ENCODE measurements at regions not wholly inside any gene's neighbourhood (a gene's known extent, or its start where the extent isn't known, plus 50 kb on each side); places are given as distances from the start of the nearest gene placed in this dataset.

GRCh38 chr5:174177531-174177930 lies 132.0 kb downstream of the NSG2 start:
- H3K27ac ChIP-seq (ENCODE audit: insufficient read depth, low read depth, low read length): no peak overlapping the region
- intact Hi-C loops (cut with micrococcal nuclease) (no loop called here), dilution Hi-C loops (cut with MboI; ENCODE audit: extremely low pct_ligation_motif_present, low sequenced_read_pairs) (no loop called here)
- no peak overlapping the region for H3K4me3 ChIP-seq (replicated peaks in 1 of 3; ENCODE audit: insufficient read depth in 1 of 3, low read depth in 1 of 3, low read length in 3 of 3)
- TF ChIP-seq POLR2A (IDR thresholded peaks at IDR 0.05; ENCODE audit: low read depth, low read length) (no peak), POLR2AphosphoS5 (IDR thresholded peaks at IDR 0.05; ENCODE audit: insufficient read depth, low read depth, low read length) (no peak), CTCF (IDR thresholded peaks at IDR 0.05; ENCODE audit: extremely low read depth in 1 of 2, insufficient read depth in 1 of 2, low read depth in 1 of 2, low read length in 2 of 2) (no peak), JUN (IDR thresholded peaks at IDR 0.05; ENCODE audit: borderline replicate concordance, insufficient read depth, insufficient read length, low read depth) (no peak), FOS (IDR thresholded peaks at IDR 0.05; ENCODE audit: borderline replicate concordance, insufficient read depth, low read length) (no peak), MYC (IDR thresholded peaks at IDR 0.05; ENCODE audit: low read depth, low read length) (no peak), GATA2 (IDR thresholded peaks at IDR 0.05; ENCODE audit: insufficient read depth, insufficient read length, low read depth, low read length) (no peak), EZH2 (IDR thresholded peaks at IDR 0.05; ENCODE audit: borderline replicate concordance, low read depth, low read length, severe bottlenecking) (no peak), MAX (IDR thresholded peaks at IDR 0.05; ENCODE audit: insufficient read depth, insufficient read length) (no peak)
- no peak for DNase-seq (ENCODE audit: low read depth, low spot score)
- H4K20me1 ChIP-seq (replicated peaks; ENCODE audit: control insufficient read depth, extremely low read depth, insufficient read depth, low read length): no peaks in the 10 kb centered on the region
- no peak for FAIRE-seq
- H2AFZ ChIP-seq (ENCODE audit: low read depth, low read length): no peak overlapping the region
- no peaks in the 10 kb centered on the region for H3K36me3 ChIP-seq (ENCODE audit: control insufficient read depth in 2 of 2, extremely low read depth in 1 of 2, insufficient read depth in 2 of 2, low read length in 2 of 2)
- no peak overlapping the region for H3K9ac ChIP-seq (replicated peaks; ENCODE audit: extremely low read depth, insufficient read depth, low read length)
- CTCF ChIA-PET: no interaction called here
- H3K79me2 ChIP-seq (ENCODE audit: control insufficient read depth, insufficient read depth, low read length): no peaks in the 10 kb centered on the region
- no peak overlapping the region for H3K4me2 ChIP-seq (ENCODE audit: insufficient read depth, low read length)
- H3K9me1 ChIP-seq (replicated peaks; ENCODE audit: control insufficient read depth, extremely low read depth, insufficient read depth, low read length): no peaks in the 10 kb centered on the region
- POLR2A ChIA-PET: no interaction called here
- no peaks in the 10 kb centered on the region for H3K4me1 ChIP-seq (ENCODE audit: control insufficient read depth, extremely low read depth, insufficient read depth, low read length)
- BruUV-seq (replicated peaks): no TSS peak
- H3K9me3 ChIP-seq (replicated peaks; ENCODE audit: control insufficient read depth, insufficient read depth, low read length): no peaks in the 10 kb centered on the region
- no peaks in the 10 kb centered on the region for H3K27me3 ChIP-seq (ENCODE audit: control insufficient read depth in 2 of 2, insufficient read depth in 2 of 2, low read length in 2 of 2)
